H1 (cell line): ENCODE measurements at regions not wholly inside any gene's neighbourhood (a gene's known extent, or its start where the extent isn't known, plus 50 kb on each side); places are given as distances from the start of the nearest gene placed in this dataset.

ENCODE experiments used
- CTCF ChIA-PET: fragments of 300-600 bp; sonication (Branson Sonifier 250); formaldehyde crosslinking; loops from one replicate; lab custom pipeline; 2021; ENCODE audit not compliant: partially characterized antibody; lab: Charles Lee
- POLR2A ChIA-PET: fragments of 300-600 bp; sonication (Branson Sonifier 250); formaldehyde crosslinking; loops from one replicate; lab custom pipeline; 2021; ENCODE audit warnings: inconsistent platforms; ENCODE audit not compliant: partially characterized antibody; lab: Charles Lee
- DNase-seq, 2 experiments: peaks; one replicate each; pipeline versions ENCODE4 v3.0.0 to v3.0.0-alpha.2; 2010 to 2022; ENCODE audit warnings: low spot score in 2 of 2, low read depth in 1 of 2, mixed read lengths in 1 of 2
- FAIRE-seq: peaks from 2 replicates; lab custom pipeline; 2011; peaks lifted over from hg19 to GRCh38; lab: Jason Lieb, UNC
- H2AFZ ChIP-seq: 2 replicates; pipeline ENCODE4 v1.8.1; 2012; ENCODE audit warnings: low read length, inconsistent platforms
- H2AK5ac ChIP-seq: 2 replicates; pipeline ENCODE4 v1.6.1; 2013; ENCODE audit warnings: low read depth, low read length
- H2BK120ac ChIP-seq: replicated peaks from 2 replicates; pipeline ENCODE3; 2013; ENCODE audit warnings: low read depth, low read length, inconsistent platforms
- H2BK12ac ChIP-seq: 2 replicates; pipeline ENCODE4 v1.6.1; 2013; ENCODE audit warnings: low read depth, low read length
- H2BK15ac ChIP-seq: 2 replicates; pipeline ENCODE4 v1.6.1; 2013; ENCODE audit warnings: low read length
- H2BK20ac ChIP-seq: 2 replicates; pipeline ENCODE4 v1.6.1; 2013; ENCODE audit warnings: low read length
- H2BK5ac ChIP-seq: 2 replicates; pipeline ENCODE4 v1.6.1; 2013; ENCODE audit warnings: low read depth, low read length
- H3K14ac ChIP-seq: 2 replicates; pipeline ENCODE4 v1.6.1; 2013; ENCODE audit warnings: inconsistent platforms; ENCODE audit not compliant: insufficient read length
- H3K18ac ChIP-seq: 2 replicates; pipeline ENCODE4 v1.6.1; 2013; ENCODE audit warnings: low read length; ENCODE audit errors: extremely low read depth
- H3K23ac ChIP-seq: 2 replicates; pipeline ENCODE4 v1.6.1; 2013; ENCODE audit warnings: inconsistent platforms; ENCODE audit not compliant: insufficient read length
- H3K23me2 ChIP-seq: 2 replicates; pipeline ENCODE4 v1.6.1; 2013; ENCODE audit warnings: low read depth, low read length
- H3K27ac ChIP-seq: 2 replicates; pipeline ENCODE4 v1.6.1; 2011; ENCODE audit warnings: low read depth, low read length, inconsistent platforms
- H3K27me3 ChIP-seq, 4 experiments: replicated peaks in 1 of 4; 1 replicate in 1 of 4; 2 replicates in 3 of 4; pipeline versions ENCODE4 v1.6.1 to v1.8.1; 2011 to 2013; ENCODE audit warnings: low read length in 3 of 4, mild to moderate bottlenecking in 3 of 4, inconsistent platforms in 2 of 4, mixed read lengths in 2 of 4, moderate library complexity in 1 of 4; ENCODE audit not compliant: control insufficient read depth in 3 of 4, insufficient read depth in 3 of 4; ENCODE audit errors: extremely low read depth in 1 of 4
- H3K36me3 ChIP-seq, 4 experiments: 2 replicates each; pipeline versions ENCODE4 v1.6.1 to v1.8.1; 2011 to 2013; ENCODE audit warnings: mild to moderate bottlenecking in 4 of 4, low read length in 3 of 4, moderate library complexity in 2 of 4, control low read depth in 1 of 4, inconsistent platforms in 1 of 4; ENCODE audit not compliant: insufficient read depth in 4 of 4, control insufficient read depth in 2 of 4
- H3K4ac ChIP-seq: replicated peaks from 2 replicates; pipeline ENCODE3; 2013; ENCODE audit warnings: low read length, low read depth, mixed read lengths, inconsistent platforms; ENCODE audit not compliant: insufficient read length
- H3K4me1 ChIP-seq, 4 experiments: replicated peaks in 1 of 4; 1 replicate in 1 of 4; 2 replicates in 3 of 4; pipeline versions ENCODE4 v1.6.1 to v1.8.1; 2011 to 2013; ENCODE audit warnings: low read length in 3 of 4, inconsistent platforms in 2 of 4, mixed read lengths in 1 of 4; ENCODE audit not compliant: insufficient read depth in 4 of 4, control insufficient read depth in 3 of 4
- H3K4me2 ChIP-seq, 2 experiments: 2 replicates each; pipeline versions ENCODE4 v1.6.1 to v1.8.1; 2011 to 2013; ENCODE audit warnings: low read depth in 2 of 2, low read length in 2 of 2, control low read depth in 1 of 2, inconsistent platforms in 1 of 2, mild to moderate bottlenecking in 1 of 2; ENCODE audit not compliant: insufficient read depth in 1 of 2
- H3K4me3 ChIP-seq, 4 experiments: fragments of 200-600, 300-600 bp in 1 of 4; sonication (generic), shearing (Covaris generic), sonication (Bioruptor Twin) in 1 of 4; 2 replicates each; pipeline versions ENCODE4 v1.5.1 to v1.8.1; 2011 to 2016; ENCODE audit warnings: low read length in 4 of 4, low read depth in 3 of 4, control low read depth in 2 of 4, inconsistent platforms in 2 of 4, mild to moderate bottlenecking in 2 of 4, mixed read lengths in 1 of 4, moderate library complexity in 1 of 4; ENCODE audit not compliant: insufficient read depth in 2 of 4; ENCODE audit errors: extremely low read depth in 1 of 4
- H3K56ac ChIP-seq: replicated peaks from 2 replicates; pipeline ENCODE3; 2013; ENCODE audit warnings: low read depth, mild to moderate bottlenecking, mixed read lengths, low read length, inconsistent platforms; ENCODE audit not compliant: insufficient read length
- H3K79me1 ChIP-seq: 2 replicates; pipeline ENCODE4 v1.6.1; 2013; ENCODE audit warnings: low read depth, low read length, control low read depth
- H3K79me2 ChIP-seq, 2 experiments: 2 replicates each; pipeline versions ENCODE4 v1.6.1 to v1.8.1; 2012 to 2013; ENCODE audit warnings: low read length in 2 of 2, mild to moderate bottlenecking in 2 of 2, inconsistent platforms in 1 of 2; ENCODE audit not compliant: insufficient read depth in 2 of 2, control insufficient read depth in 1 of 2
- H3K9ac ChIP-seq, 4 experiments: replicated peaks in 1 of 4; 1 replicate in 1 of 4; 2 replicates in 3 of 4; pipeline versions ENCODE4 v1.6.1 to v1.8.1; 2011 to 2013; ENCODE audit warnings: low read depth in 3 of 4, low read length in 3 of 4, control low read depth in 2 of 4, mild to moderate bottlenecking in 2 of 4, moderate library complexity in 2 of 4, inconsistent platforms in 1 of 4; ENCODE audit errors: extremely low read depth in 1 of 4
- H3K9me3 ChIP-seq, 2 experiments: 2 replicates each; pipeline versions ENCODE4 v1.6.1 to v1.8.1; 2012 to 2013; ENCODE audit warnings: mild to moderate bottlenecking in 2 of 2, moderate library complexity in 2 of 2, control low read depth in 1 of 2, inconsistent platforms in 1 of 2, low read depth in 1 of 2, low read length in 1 of 2, mixed read lengths in 1 of 2; ENCODE audit not compliant: insufficient read depth in 2 of 2
- H4K20me1 ChIP-seq, 2 experiments: replicated peaks in 1 of 2; 2 replicates each; pipeline versions ENCODE3 to v1.8.1; 2011 to 2013; ENCODE audit warnings: inconsistent platforms in 2 of 2, low read length in 2 of 2, mild to moderate bottlenecking in 1 of 2; ENCODE audit not compliant: insufficient read depth in 2 of 2, control insufficient read depth in 1 of 2
- H4K5ac ChIP-seq: 2 replicates; pipeline ENCODE4 v1.6.1; 2013; ENCODE audit warnings: low read length, low read depth, mixed read lengths, inconsistent platforms; ENCODE audit not compliant: insufficient read length
- H4K8ac ChIP-seq: 2 replicates; pipeline ENCODE4 v1.8.0; 2013; ENCODE audit warnings: mild to moderate bottlenecking, moderate library complexity, low read length, inconsistent platforms; ENCODE audit not compliant: insufficient read depth; ENCODE audit errors: extremely low read depth
- H4K91ac ChIP-seq: replicated peaks from 2 replicates; pipeline ENCODE3; 2013; ENCODE audit warnings: low read length, mixed read lengths, inconsistent platforms; ENCODE audit not compliant: insufficient read length
- BACH1 ChIP-seq: IDR thresholded peaks from 2 replicates; pipeline ENCODE4 v1.6.1; 2012; ENCODE audit warnings: low read length, improper control_type of control experiment
- CBX8 ChIP-seq: fragments of 300-800, 300-1000 bp; sonication (generic); IDR thresholded peaks from 2 replicates; pipeline ENCODE4 v1.7.1; 2016; ENCODE audit warnings: low read depth, low read length, borderline replicate concordance
- CHD1 ChIP-seq: IDR thresholded peaks from 2 replicates; pipeline ENCODE4 v1.6.1; 2012; ENCODE audit warnings: low read depth, low read length, improper control_type of control experiment
- EGR1 ChIP-seq: IDR thresholded peaks from 2 replicates; pipeline ENCODE4 v1.6.1; 2011; ENCODE audit warnings: low read depth, low read length, borderline replicate concordance
- GABPA ChIP-seq: IDR thresholded peaks from 2 replicates; pipeline ENCODE4 v1.6.1; 2011; ENCODE audit warnings: mild to moderate bottlenecking, low read length, moderate library complexity, borderline replicate concordance; ENCODE audit not compliant: insufficient read depth
- JUN ChIP-seq: IDR thresholded peaks from 2 replicates; pipeline ENCODE4 v1.6.1; 2011; ENCODE audit warnings: low read depth, mild to moderate bottlenecking, improper control_type of control experiment, low read length
- KDM1A ChIP-seq: fragments of 200-600, 300-600 bp; sonication (generic); IDR thresholded peaks from 2 replicates; pipeline ENCODE4 v1.7.1; 2016; ENCODE audit warnings: mild to moderate bottlenecking, low read length, borderline replicate concordance
- KDM4A ChIP-seq: IDR thresholded peaks from one replicate; pipeline ENCODE4 v1.7.1; 2012; ENCODE audit warnings: low read depth, mild to moderate bottlenecking, moderate library complexity, low read length, inconsistent platforms; ENCODE audit not compliant: severe bottlenecking
- MAFK ChIP-seq: IDR thresholded peaks from 2 replicates; pipeline ENCODE4 v1.6.1; 2012; ENCODE audit warnings: low read depth, mild to moderate bottlenecking, improper control_type of control experiment, low read length
- NRF1 ChIP-seq: IDR thresholded peaks from 2 replicates; pipeline ENCODE4 v1.6.1; 2011; ENCODE audit warnings: mild to moderate bottlenecking, low read depth, low read length, improper control_type of control experiment
- POU5F1 ChIP-seq: IDR thresholded peaks from 2 replicates; pipeline ENCODE4 v1.6.1; 2011; ENCODE audit warnings: low read depth, mild to moderate bottlenecking, low read length, moderate library complexity
- RXRA ChIP-seq: IDR thresholded peaks from 2 replicates; pipeline ENCODE4 v1.6.1; 2011; ENCODE audit warnings: low read depth, mild to moderate bottlenecking, low read length, moderate library complexity; ENCODE audit not compliant: insufficient read depth
- SIRT6 ChIP-seq: IDR thresholded peaks from one replicate; pipeline ENCODE4 v1.7.1; 2012; ENCODE audit warnings: low read length, inconsistent platforms
- TAF1 ChIP-seq: IDR thresholded peaks from 2 replicates; pipeline ENCODE4 v1.6.1; 2011; ENCODE audit warnings: mild to moderate bottlenecking, low read depth, low read length
- TAF7 ChIP-seq: optimal IDR thresholded peaks from 2 replicates; pipeline ENCODE3; 2011; ENCODE audit warnings: low read depth, mild to moderate bottlenecking, inconsistent platforms, low read length, moderate library complexity, borderline replicate concordance
- WGBS, 2 experiments: shearing (Covaris generic) in 1 of 2; methylation state at CpG; one replicate each; pipeline versions ENCODE4 v1.1.6 to v1.1.7; 2013 to 2015; ENCODE audit warnings: low lambda C conversion rate in 2 of 2, mixed read lengths in 2 of 2, inconsistent platforms in 1 of 2, low coverage in 1 of 2, missing lambda C conversion rate in 1 of 2; ENCODE audit not compliant: insufficient replicate concordance in 2 of 2, insufficient coverage in 1 of 2, insufficient read length in 1 of 2; ENCODE audit errors: extremely low coverage in 1 of 2, missing lambda C conversion rate in 1 of 2; 5-methylcytosine and 5-hydroxymethylcytosine counted together
- TF ChIP-seq, protein P1 (sequence below): IDR thresholded peaks from 2 replicates; pipeline ENCODE4 v1.6.1; 2011; ENCODE audit warnings: low read depth, mild to moderate bottlenecking, low read length; ENCODE audit not compliant: insufficient read depth

DNA sequence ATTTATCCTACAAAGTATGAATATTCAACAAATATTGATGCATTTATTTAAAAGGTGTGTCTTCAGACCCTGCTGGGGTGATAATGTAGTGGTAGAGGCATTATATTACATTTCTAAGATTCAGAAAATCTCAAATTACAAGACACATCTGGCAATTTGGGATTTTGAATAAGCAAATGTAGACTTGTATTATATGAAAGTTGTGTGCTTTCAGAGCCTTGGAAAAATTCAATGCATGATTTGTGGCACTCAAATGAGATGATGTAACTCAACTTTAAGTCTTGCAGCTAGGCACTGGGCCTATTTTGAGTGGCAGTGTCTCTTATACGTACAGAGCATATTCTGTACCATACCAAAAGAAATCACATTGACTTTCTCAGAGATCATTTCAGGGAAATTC lies 214.4 kb downstream of the ETS1 start:
- CTCF ChIA-PET, result interaction anchor here (1.0 to 1.4 kb wide), 2 partner anchors 47 to 259 kb away, joined by 3 read pairs; no protein-coding TSS in a partner anchor
- Histone ChIP-seq H4K20me1 (no peaks in the 10 kb centered on the region), H3K14ac (no peak overlapping the region), H3K4ac (no peak overlapping the region), H2BK12ac (no peak overlapping the region), H3K23ac (no peak overlapping the region), H3K18ac (no peak overlapping the region), H2BK5ac (no peak overlapping the region), H4K91ac (no peak overlapping the region), H3K36me3 (no peaks in the 10 kb centered on the region), H4K8ac (no peak overlapping the region), H3K4me1 (no peaks in the 10 kb centered on the region; a peak in 1 of 7 replicates), H3K56ac (no peak overlapping the region), H3K4me2 (no peak overlapping the region), H3K79me2 (no peaks in the 10 kb centered on the region), H3K9me3 (no peaks in the 10 kb centered on the region), H3K4me3 (no peak overlapping the region), H2BK20ac (no peak overlapping the region), H2BK15ac (no peak overlapping the region), H2AK5ac (no peak overlapping the region), H2BK120ac (no peak overlapping the region), H2AFZ (no peak overlapping the region), H3K9ac (no peak overlapping the region), H3K23me2 (no peaks in the 10 kb centered on the region), H3K27ac (no peak overlapping the region), H3K79me1 (no peaks in the 10 kb centered on the region), H4K5ac (no peak overlapping the region), H3K27me3 (no peaks in the 10 kb centered on the region)
- POLR2A ChIA-PET, result no interaction called here
- WGBS, 2 experiments, result 90% methylated on average over 1 of the region's 1 CpG; no CpG with 5 or more reads in 1 of the 2 experiments
- DNase-seq, result no peak
- no peak for FAIRE-seq
- TF ChIP-seq KDM1A, result no peak
- TF ChIP-seq JUN, result no peak
- TF ChIP-seq KDM4A, result no peak
- TF ChIP-seq GABPA, result no peak
- TF ChIP-seq RXRA, result no peak
- no peak for TF ChIP-seq SIRT6
- no peak for TF ChIP-seq BACH1
- no peak for TF ChIP-seq TAF1
- TF ChIP-seq, protein P1, sequence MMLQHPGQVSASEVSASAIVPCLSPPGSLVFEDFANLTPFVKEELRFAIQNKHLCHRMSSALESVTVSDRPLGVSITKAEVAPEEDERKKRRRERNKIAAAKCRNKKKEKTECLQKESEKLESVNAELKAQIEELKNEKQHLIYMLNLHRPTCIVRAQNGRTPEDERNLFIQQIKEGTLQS, result no peak
- TF ChIP-seq CBX8, result no peak
- no peak for TF ChIP-seq POU5F1
- no peak for TF ChIP-seq NRF1
- no peak for TF ChIP-seq EGR1
- TF ChIP-seq MAFK, result no peak
- no peak for TF ChIP-seq CHD1
- TF ChIP-seq TAF7, result no peak
